ENCODE measurements at regions not wholly inside any gene's neighbourhood (a gene's known extent, or its start where the extent isn't known, plus 50 kb on each side); places are given as distances from the start of the nearest gene placed in this dataset.

GRCh38 chr21:38082936-38083485 lies 166.8 kb upstream of the KCNJ6 start:
- TF ChIP-seq, protein P1, sequence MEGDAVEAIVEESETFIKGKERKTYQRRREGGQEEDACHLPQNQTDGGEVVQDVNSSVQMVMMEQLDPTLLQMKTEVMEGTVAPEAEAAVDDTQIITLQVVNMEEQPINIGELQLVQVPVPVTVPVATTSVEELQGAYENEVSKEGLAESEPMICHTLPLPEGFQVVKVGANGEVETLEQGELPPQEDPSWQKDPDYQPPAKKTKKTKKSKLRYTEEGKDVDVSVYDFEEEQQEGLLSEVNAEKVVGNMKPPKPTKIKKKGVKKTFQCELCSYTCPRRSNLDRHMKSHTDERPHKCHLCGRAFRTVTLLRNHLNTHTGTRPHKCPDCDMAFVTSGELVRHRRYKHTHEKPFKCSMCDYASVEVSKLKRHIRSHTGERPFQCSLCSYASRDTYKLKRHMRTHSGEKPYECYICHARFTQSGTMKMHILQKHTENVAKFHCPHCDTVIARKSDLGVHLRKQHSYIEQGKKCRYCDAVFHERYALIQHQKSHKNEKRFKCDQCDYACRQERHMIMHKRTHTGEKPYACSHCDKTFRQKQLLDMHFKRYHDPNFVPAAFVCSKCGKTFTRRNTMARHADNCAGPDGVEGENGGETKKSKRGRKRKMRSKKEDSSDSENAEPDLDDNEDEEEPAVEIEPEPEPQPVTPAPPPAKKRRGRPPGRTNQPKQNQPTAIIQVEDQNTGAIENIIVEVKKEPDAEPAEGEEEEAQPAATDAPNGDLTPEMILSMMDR (IDR thresholded peaks at IDR 0.05; ENCODE audit: low read length): no peak
- no peak for TF ChIP-seq EZH2 (optimal IDR thresholded peaks at IDR 0.05; ENCODE audit: low read depth, low read length)
- TF ChIP-seq EZH2phosphoT487 (IDR thresholded peaks at IDR 0.05; ENCODE audit: low read length): no peak
